M059J (cell line): ENCODE measurements at regions not wholly inside any gene's neighbourhood (a gene's known extent, or its start where the extent isn't known, plus 50 kb on each side); places are given as distances from the start of the nearest gene placed in this dataset.
A peak's percentile ranks its signal among the peaks of the same experiment; 100 is the strongest.

Experiments used
- DNase-seq: peaks from one replicate; pipeline ENCODE4 v3.0.0-alpha.2; 2012; ENCODE audit warnings: low read depth

GRCh38 chr2:217066510-217067270, 206.8 kb upstream of the TNP1 start:
- DNase-seq, result no peak

- peak; percentile 97 for DNase-seq
Measured at GRCh38 chr2:217065695-217066405, 206.0 kb upstream of the TNP1 start.

- no peak for DNase-seq
Measured at GRCh38 chr2:217065012-217065290, 205.1 kb upstream of the TNP1 start.

GRCh38 chr2:217064234-217065011, 204.6 kb upstream of the TNP1 start:
- DNase-seq, result peak; percentile 77

GRCh38 chr2:217063238-217063755, 203.4 kb upstream of the TNP1 start:
- DNase-seq, result no peak

GRCh38 chr2:217062768-217063167, 202.9 kb upstream of the TNP1 start:
- no peak for DNase-seq

GRCh38 chr2:217061916-217062505, 202.1 kb upstream of the TNP1 start:
- DNase-seq, result no peak

GRCh38 chr2:217060951-217061547, 201.2 kb upstream of the TNP1 start:
- no peak for DNase-seq

GRCh38 chr2:217060516-217060915, 200.7 kb upstream of the TNP1 start:
- DNase-seq, result peak; percentile 7

- peak; percentile 39 for DNase-seq
Measured at GRCh38 chr2:217058791-217059755, 199.2 kb upstream of the TNP1 start.

GRCh38 chr2:217057773-217058172, 197.9 kb upstream of the TNP1 start:
- DNase-seq, result no peak

- no peak for DNase-seq
Measured at GRCh38 chr2:217055624-217056023, 195.8 kb upstream of the TNP1 start.

GRCh38 chr2:217054791-217055190, 194.9 kb upstream of the TNP1 start:
- DNase-seq, result no peak

GRCh38 chr2:217052856-217053577, 193.2 kb upstream of the TNP1 start:
- DNase-seq, result no peak

GRCh38 chr2:217051416-217051815, 191.6 kb upstream of the TNP1 start:
- DNase-seq, result no peak

GRCh38 chr2:217049956-217050355, 190.1 kb upstream of the TNP1 start:
- DNase-seq, result no peak

- DNase-seq, result no peak
Measured at GRCh38 chr2:217049422-217049821, 189.6 kb upstream of the TNP1 start.

GRCh38 chr2:217048730-217049129, 188.9 kb upstream of the TNP1 start:
- DNase-seq, result no peak

- peak; percentile 76 for DNase-seq
Measured at GRCh38 chr2:217047631-217048030, 187.8 kb upstream of the TNP1 start.

GRCh38 chr2:217047209-217047608, 187.3 kb upstream of the TNP1 start:
- no peak for DNase-seq
